Hepatocyte (in vitro differentiated cells): ENCODE measurements at regions not wholly inside any gene's neighbourhood (a gene's known extent, or its start where the extent isn't known, plus 50 kb on each side); places are given as distances from the start of the nearest gene placed in this dataset.

Source experiments
- DNase-seq: peaks from one replicate; pipeline ENCODE4 v3.0.0-alpha.2; 2016; ENCODE audit warnings: low spot score
- H2AFZ ChIP-seq: fragments of 200-600 bp; sonication (generic); 2 replicates; pipeline ENCODE4 v1.6.0; 2016; ENCODE audit warnings: antibody characterized with exemption, mild to moderate bottlenecking
- H3K27ac ChIP-seq: fragments of 200-600 bp; sonication (generic); 2 replicates; pipeline ENCODE4 v1.5.1; 2016; ENCODE audit warnings: mild to moderate bottlenecking
- H3K27me3 ChIP-seq: fragments of 200-600 bp; sonication (generic); 2 replicates; pipeline ENCODE4 v1.6.1; 2016
- H3K36me3 ChIP-seq: fragments of 200-600 bp; sonication (generic); replicated peaks from 2 replicates; pipeline ENCODE4 v1.5.1; 2016; ENCODE audit warnings: low read depth; ENCODE audit not compliant: insufficient read depth
- H3K4me1 ChIP-seq: fragments of 200-600 bp; sonication (generic); 2 replicates; pipeline ENCODE4 v1.5.1; 2016; ENCODE audit warnings: mild to moderate bottlenecking, moderate library complexity; ENCODE audit not compliant: insufficient read depth
- H3K4me2 ChIP-seq: fragments of 200-600 bp; sonication (generic); 2 replicates; pipeline ENCODE4 v1.6.0; 2016
- H3K4me3 ChIP-seq: fragments of 200-600 bp; sonication (generic); 2 replicates; pipeline ENCODE4 v1.5.1; 2016; ENCODE audit warnings: mild to moderate bottlenecking
- H3K79me2 ChIP-seq: fragments of 200-600 bp; sonication (generic); 2 replicates; pipeline ENCODE4 v1.6.0; 2017; ENCODE audit warnings: mild to moderate bottlenecking
- H3K9me2 ChIP-seq: fragments of 200-600 bp; sonication (generic); replicated peaks from 2 replicates; pipeline ENCODE4 v1.6.0; 2017; ENCODE audit warnings: mild to moderate bottlenecking; ENCODE audit not compliant: insufficient read depth
- H3K9me3 ChIP-seq: fragments of 200-600 bp; sonication (generic); 2 replicates; pipeline ENCODE4 v1.5.1; 2016; ENCODE audit warnings: low read depth, mild to moderate bottlenecking
- H4K20me1 ChIP-seq: fragments of 200-600 bp; sonication (generic); 2 replicates; pipeline ENCODE4 v1.6.0; 2016; ENCODE audit warnings: mild to moderate bottlenecking; ENCODE audit not compliant: insufficient read depth, poor library complexity, severe bottlenecking
- CTCF ChIP-seq: fragments of 200-600 bp; sonication (generic); IDR thresholded peaks from 2 replicates; pipeline ENCODE4 v1.5.1; 2016; ENCODE audit warnings: antibody characterized with exemption, mild to moderate bottlenecking; ENCODE audit not compliant: poor library complexity
- EZH2 ChIP-seq: fragments of 200-600 bp; sonication (generic); IDR thresholded peaks from 2 replicates; pipeline ENCODE4 v1.6.1; 2016; ENCODE audit warnings: antibody characterized with exemption, mild to moderate bottlenecking, borderline replicate concordance
- EZH2phosphoT487 ChIP-seq: fragments of 200-600 bp; sonication (generic); IDR thresholded peaks from one replicate; pipeline ENCODE4 v1.6.1; 2018; ENCODE audit warnings: antibody characterized with exemption, mild to moderate bottlenecking, low read depth, moderate library complexity; ENCODE audit not compliant: unreplicated experiment, severe bottlenecking
- WGBS: methylation state at CpG from one replicate; pipeline ENCODE4 v1.1.6; 2016; ENCODE audit warnings: low lambda C conversion rate; ENCODE audit errors: missing lambda C conversion rate; 5-methylcytosine and 5-hydroxymethylcytosine counted together

- no peaks in the 10 kb centered on the region for H3K36me3 ChIP-seq
- no peaks in the 10 kb centered on the region for H3K27me3 ChIP-seq
- H3K79me2 ChIP-seq = no peaks in the 10 kb centered on the region
- H3K9me2 ChIP-seq = no peaks in the 10 kb centered on the region
- no peak overlapping the region for H3K4me2 ChIP-seq
- no peaks in the 10 kb centered on the region for H3K9me3 ChIP-seq
- H3K4me3 ChIP-seq = no peak overlapping the region
- H2AFZ ChIP-seq = no peak overlapping the region
- DNase-seq = no peak
- H3K4me1 ChIP-seq = peaks cover 10% of the 10 kb centered on the region
- WGBS = 95% methylated on average over 1 of the region's 1 CpG
- H3K27ac ChIP-seq = no peak overlapping the region
- H4K20me1 ChIP-seq = no peaks in the 10 kb centered on the region
- TF ChIP-seq EZH2 = no peak
- TF ChIP-seq EZH2phosphoT487 = no peak
- TF ChIP-seq CTCF = no peak
These were observed 185.5 kb downstream of the PHLDA1 start for GRCh38 chr12:75846102-75846501.

- no peak for DNase-seq
- Histone ChIP-seq H3K9me3 (no peaks in the 10 kb centered on the region), H3K9me2 (no peaks in the 10 kb centered on the region), H3K79me2 (no peaks in the 10 kb centered on the region), H3K27ac (no peak overlapping the region), H3K36me3 (no peaks in the 10 kb centered on the region), H3K4me3 (no peak overlapping the region), H3K4me2 (no peak overlapping the region), H3K4me1 (peaks cover 6% of the 10 kb centered on the region), H3K27me3 (no peaks in the 10 kb centered on the region), H2AFZ (no peak overlapping the region), H4K20me1 (no peaks in the 10 kb centered on the region)
- WGBS = 77% methylated on average over 6 of the region's 6 CpGs
- TF ChIP-seq CTCF = no peak
- TF ChIP-seq EZH2phosphoT487 = no peak
- no peak for TF ChIP-seq EZH2
These were observed 186.6 kb downstream of the PHLDA1 start for GRCh38 chr12:75844985-75845384.

- peaks cover 5% of the 10 kb centered on the region for H3K4me1 ChIP-seq
- no peak for DNase-seq
- TF ChIP-seq EZH2 = no peak
- TF ChIP-seq EZH2phosphoT487 = no peak
- no peak for TF ChIP-seq CTCF
- H3K4me3 ChIP-seq = no peak overlapping the region
- no peaks in the 10 kb centered on the region for H3K9me2 ChIP-seq
- no peak overlapping the region for H3K4me2 ChIP-seq
- no peaks in the 10 kb centered on the region for H3K9me3 ChIP-seq
- no peak overlapping the region for H3K27ac ChIP-seq
- no peaks in the 10 kb centered on the region for H3K79me2 ChIP-seq
- no peaks in the 10 kb centered on the region for H3K27me3 ChIP-seq
- no peaks in the 10 kb centered on the region for H4K20me1 ChIP-seq
- WGBS = 56% methylated on average over 10 of the region's 10 CpGs
- no peaks in the 10 kb centered on the region for H3K36me3 ChIP-seq
- no peak overlapping the region for H2AFZ ChIP-seq
These were observed 187.4 kb downstream of the PHLDA1 start for GRCh38 chr12:75844049-75844770.

- no peaks in the 10 kb centered on the region for H3K9me2 ChIP-seq
- no peaks in the 10 kb centered on the region for H3K27me3 ChIP-seq
- no peaks in the 10 kb centered on the region for H3K9me3 ChIP-seq
- TF ChIP-seq EZH2phosphoT487 (no peak), CTCF (no peak), EZH2 (no peak)
- 35% methylated on average over 1 of the region's 1 CpG for WGBS
- no peak overlapping the region for H3K27ac ChIP-seq
- H4K20me1 ChIP-seq = no peaks in the 10 kb centered on the region
- no peaks in the 10 kb centered on the region for H3K4me1 ChIP-seq
- no peak overlapping the region for H2AFZ ChIP-seq
- H3K36me3 ChIP-seq = no peaks in the 10 kb centered on the region
- no peak overlapping the region for H3K4me3 ChIP-seq
- H3K4me2 ChIP-seq = no peak overlapping the region
- no peaks in the 10 kb centered on the region for H3K79me2 ChIP-seq
- no peak for DNase-seq
These were observed 189.5 kb downstream of the PHLDA1 start for GRCh38 chr12:75842090-75842489.
